NCI-H460 (cell line): ENCODE measurements at regions not wholly inside any gene's neighbourhood (a gene's known extent, or its start where the extent isn't known, plus 50 kb on each side); places are given as distances from the start of the nearest gene placed in this dataset.

Source experiments
- DNase-seq: peaks from one replicate; pipeline ENCODE4 v3.0.0-alpha.2; 2016; ENCODE audit warnings: low read depth; ENCODE audit errors: extremely low read depth

DNA sequence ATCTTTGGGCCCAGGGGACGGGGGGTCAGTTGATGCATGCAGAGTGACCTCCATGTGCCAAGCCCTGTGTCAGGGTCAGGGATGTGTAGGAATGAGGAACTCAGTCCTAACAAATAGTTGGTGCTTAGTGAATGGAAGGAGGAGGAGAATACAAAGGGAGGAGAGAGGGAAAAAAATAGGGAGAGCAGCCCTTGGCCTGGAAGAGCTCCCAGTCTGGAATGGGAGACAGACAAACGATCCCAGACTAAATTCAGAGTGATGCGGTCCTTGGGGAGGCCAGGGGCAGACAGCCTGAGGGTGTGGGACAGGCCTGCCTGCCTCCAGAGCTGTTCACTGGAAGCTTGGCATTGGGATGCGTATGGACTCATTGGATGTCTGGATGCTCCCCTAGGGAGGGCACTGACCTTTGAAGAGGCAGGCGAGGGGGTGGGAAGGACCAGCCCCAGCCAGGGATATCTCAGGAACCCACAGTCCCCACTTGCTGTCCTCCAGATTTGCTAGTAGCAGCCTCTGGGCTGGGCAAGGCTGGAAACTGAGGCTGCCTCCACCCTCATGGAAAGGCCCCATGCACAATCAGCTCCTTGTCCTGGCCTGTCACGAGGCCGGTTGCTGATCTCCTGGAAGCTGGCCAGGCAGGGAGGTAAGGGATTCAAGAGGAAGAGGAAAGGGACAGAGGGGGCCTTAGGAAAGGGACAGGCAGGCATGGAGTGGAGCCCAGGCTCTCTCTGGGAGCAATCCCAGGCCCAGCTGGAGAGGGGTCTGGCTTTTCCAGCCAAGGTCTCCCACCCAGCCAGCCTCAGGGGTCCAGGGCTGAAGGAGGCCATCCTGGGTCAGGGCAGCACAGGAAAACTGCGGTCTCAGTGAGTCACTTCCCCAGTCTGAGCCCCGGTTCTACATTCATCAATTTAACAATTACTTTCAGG lies 69.0 kb upstream of the GGTA1 start:
- no peak for DNase-seq

DNA sequence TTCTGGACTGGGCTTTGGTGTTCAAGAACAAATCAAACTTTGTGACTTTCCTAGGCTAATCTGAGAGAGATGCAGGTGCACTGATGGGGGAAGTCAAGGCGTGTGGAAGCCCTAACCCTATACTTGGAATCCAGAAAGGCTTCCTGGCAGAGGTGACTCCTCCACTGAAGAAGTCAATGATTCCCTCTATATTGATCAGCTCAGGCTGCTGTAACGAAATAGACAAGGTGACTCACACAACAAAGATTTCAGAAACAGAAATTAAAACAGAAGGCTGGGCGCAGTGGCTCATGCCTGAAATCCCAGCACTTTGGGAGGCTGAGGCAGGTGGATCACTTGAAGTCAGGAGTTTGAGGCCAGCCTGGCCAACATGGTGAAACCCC lies 69.6 kb upstream of the GGTA1 start:
- DNase-seq, result no peak

DNA sequence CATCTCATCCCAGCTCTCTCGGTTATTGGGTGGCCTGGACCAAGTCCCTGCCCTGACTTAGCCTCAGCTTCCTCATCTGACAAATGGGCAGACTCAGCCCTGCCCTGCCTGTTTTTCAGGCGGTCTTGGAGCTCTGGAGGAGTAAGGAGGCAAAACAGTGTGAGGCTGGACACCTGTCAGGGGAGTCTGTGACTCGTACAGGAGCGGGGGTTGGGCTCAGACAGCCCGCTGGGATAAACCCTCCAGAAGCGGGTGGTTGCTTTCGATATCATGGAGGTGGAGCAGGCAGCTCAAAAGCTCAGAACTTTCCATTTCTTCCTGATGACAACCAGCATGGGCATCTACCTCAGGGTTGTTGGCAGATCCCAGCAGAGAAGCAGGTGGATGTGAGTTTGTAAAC lies 72.9 kb upstream of the GGTA1 start:
- DNase-seq, result no peak

DNA sequence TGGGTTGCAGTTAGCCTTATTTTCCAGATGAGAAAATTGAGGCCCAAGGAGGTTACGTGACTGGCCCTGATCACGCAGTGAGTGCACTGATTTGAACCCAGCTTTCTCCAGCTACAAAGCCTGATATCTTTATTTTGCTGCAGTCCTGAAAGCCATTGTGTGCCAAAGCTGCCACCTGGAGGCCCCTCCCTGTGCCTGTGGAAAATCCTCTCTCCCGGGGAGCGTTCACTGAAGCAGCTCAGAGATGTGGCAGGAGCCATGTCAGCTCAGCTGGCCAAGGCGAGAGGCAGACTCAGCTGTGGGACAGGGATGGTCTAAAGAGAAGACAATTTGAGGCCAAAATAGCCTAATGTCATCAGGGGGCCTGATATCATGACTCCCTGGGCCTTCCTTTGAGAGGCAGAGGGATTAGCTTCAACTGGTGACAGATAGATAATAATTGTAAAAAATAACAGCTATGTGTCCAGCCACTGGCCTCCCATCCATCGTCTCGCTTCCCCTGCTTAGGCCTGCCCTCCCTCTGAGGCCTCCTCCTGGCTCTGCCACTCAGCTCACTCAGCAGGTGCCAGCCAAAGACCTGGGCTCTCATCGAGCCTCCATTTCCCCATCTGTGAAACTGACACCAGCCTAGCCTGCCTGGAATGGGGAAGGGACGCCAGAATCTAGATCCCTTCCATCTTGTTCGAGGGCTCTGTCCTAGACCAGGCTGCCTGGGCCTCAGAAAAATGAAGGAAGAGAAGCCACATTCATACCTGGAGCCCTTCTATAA lies 74.3 kb upstream of the GGTA1 start:
- no peak for DNase-seq

DNA sequence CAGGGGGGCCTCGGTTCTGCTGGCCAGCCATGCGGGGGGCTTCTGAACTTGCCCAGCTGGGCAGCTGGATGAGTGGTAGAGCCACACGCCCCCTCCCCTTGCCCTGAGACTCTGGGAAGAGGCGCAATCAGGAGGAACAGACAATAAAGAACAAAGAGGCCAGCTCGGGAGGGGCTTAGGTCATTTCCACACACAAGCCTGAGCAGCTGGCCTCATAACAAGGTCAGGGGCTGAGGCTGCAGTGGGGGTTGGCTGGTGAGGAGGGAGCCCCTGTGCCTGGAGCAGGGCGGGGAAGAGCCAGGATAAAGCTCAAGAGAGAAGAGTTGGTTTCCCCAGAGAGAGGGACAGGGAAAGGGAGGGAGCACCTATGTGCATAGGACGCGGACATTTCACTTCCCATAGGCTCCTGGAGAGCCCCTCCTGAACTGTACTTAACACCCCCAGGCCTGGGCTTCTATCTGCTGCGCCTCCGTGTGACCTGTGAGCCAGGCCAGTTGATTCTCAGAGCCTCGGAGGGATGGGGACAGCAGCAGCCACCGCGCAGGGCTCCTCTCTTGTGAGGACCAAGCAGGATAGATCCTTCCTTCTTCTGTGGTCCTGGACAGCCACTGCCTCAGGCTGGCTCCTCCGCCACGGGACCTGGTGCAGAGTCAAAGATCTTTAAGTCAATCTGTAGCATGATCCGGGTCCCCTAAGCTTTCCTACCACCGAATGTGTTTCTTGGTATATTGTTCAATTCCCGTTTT lies 75.3 kb upstream of the GGTA1 start:
- no peak for DNase-seq

DNA sequence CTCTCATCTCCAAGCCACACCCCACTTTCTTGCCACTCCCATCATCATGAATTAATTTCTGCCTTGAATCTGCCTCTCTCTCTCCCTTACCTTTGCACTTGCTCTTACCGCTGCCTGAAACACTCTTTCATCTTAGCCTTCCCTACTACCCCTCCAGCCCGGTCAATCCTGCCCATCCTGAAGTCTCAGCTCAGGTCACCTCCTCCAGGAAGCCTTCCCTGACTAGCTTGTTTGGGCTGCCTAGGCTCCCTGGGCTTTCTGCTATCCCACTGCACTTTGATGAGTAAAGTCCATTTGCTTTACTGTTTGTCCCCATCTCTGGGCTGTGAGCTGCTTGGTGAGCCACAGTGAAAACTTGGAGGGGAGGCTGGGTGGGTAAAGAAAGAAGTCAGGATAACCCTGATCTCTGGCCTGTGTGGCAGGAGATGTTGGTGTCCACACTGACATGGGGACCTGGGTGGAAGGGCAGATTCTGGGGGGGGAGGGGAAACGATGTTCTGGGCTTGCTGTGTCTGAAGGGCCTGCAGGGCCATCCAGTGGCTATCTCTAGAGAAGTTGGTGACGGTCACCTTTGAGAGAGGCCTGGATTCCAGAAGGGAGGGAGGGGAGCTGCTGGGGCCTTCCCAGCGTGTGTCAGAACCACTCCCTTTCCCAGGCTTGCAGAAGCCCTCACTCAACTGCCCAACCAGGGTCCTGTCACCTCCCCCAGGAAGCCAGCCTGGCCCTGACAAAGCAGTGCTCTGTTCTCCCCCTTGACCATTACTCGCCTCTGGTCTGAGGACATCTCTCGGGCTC lies 75.0 kb upstream of the DAB2IP start:
- no peak for DNase-seq

DNA sequence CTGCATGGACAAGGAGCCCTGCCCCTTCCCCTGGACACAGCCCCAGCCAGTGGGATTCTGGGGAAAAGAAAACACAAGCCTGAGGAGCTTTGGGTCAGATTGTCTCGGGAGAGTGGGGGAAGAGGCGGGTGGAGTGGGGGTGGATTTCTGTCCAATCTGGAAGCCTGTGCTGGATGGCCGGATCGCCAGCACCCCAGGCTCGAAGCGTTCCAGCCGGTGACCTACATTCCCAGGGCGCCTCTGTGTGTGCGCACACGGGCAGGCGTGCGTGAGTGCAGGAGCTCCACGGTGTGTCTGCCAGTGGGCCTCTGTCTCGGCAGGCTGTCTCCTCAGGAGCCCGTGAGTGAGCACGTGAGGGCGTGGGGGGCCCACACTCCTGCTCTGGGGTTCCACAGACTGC lies 74.3 kb upstream of the DAB2IP start:
- no peak for DNase-seq

DNA sequence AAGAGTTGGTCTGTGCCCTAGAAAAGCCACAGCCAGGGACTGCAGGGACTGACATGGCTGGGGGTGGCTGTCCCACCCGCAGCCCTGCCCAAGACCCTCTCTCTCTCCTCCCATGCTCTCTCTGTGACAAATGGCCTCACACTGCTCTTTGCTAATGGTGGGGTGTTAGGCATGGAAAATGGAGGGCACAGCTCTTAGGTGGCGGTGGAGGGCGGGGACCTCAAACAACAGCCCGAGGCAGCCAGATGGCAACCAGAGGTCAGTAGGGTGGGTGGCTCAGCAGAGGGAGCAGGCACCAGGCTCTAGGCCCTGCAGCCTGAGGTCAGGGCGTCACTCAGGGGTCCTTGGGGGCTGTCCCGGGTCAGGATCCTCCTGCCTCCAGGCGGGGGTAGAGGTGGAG lies 73.9 kb upstream of the DAB2IP start:
- no peak for DNase-seq

DNA sequence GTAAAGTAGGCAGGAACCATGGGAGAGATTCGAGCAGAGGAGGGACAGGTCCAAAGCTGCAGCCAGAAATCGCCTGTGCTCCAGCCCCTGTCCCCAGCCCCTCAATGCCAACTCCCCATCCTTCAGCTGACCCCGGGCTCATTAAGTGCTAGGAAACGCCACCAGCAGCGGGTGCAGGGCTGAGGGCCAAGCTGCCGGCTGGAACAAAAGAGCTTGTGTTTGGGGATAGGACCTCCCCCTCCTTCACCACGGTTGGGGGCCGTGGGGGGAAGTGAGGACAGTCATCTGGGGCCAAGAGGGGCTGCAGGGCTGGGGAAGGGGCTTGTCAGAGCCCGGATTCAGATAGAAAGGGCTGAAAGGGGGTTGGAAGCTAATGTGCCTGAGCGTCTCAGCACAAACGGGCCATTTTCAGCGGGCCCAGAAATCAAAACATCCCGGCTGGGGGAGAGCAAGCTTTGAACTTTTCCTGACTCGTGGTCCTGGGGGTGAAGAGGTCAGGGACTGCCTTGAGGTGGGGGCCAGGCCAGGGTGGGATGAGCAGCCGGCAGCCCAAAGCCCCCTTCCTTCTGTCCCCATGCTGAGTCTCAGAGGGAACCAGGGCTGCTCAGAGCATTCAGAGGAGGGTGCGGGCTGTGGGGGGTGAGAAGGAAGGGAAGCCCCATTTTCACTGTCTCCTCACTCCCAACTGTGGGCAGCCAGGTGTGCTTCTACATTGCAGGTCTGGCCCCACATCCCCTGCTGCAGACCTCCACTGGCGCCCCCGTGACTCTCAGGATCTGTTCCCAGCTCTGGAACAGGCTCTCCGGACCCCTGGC lies 69.4 kb upstream of the DAB2IP start:
- no peak for DNase-seq

DNA sequence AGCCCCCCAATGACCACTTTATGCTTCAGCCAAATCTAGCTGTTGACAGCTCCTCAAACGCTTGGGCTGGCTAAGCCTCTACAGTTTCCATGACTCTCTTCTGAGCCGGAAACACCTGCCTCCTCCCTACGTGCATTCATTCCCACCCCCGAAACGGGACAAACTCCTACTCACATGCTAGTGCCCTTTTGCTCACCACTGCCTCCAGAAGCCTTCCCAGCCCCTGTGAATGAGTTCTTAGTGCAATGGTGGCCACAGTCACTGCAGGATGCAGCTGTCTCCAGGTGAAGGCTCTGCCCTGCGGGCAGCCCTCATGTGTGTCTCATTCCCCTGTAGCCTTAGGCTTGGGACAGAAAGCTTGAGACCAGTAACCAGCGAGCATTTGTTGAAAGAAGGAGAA lies 68.8 kb upstream of the DAB2IP start:
- DNase-seq, result no peak

DNA sequence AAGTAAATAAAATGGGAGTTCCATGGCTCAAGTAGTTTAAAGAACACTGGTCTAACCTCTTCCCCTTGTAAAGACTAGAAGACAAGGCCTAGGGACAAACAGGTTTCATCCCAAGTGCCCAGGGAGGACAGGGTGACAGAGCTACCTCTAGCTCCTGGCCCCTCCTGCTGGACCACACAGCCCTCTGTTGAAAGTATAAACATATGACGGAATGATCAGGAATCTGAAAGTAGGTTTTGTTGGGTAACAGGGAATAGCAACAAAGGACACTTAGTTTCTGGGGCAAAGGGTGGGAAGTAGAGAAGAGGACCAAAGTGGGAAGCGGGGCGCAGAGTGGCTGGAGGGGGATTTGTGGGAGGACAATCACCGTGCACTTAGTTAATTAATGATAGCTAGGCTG lies 67.0 kb upstream of the DAB2IP start:
- no peak for DNase-seq

DNA sequence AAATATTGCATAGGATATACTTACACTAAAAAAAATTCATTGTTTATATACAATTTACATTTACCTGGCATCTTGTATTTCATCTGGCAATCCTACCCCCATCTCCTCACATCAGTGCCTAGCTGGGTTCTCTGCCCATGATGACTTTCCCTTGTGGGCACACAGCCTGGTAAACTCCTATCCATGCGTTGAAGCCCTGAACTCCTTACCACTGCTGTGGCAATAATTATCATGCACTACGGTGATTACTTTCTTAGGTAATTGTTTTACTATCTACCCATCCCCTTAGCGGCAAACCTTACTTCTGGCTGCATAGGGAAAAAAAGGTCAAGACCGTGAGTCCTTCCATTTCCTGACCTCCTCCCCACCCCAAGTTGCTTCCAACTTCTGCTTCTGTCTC lies 63.6 kb upstream of the DAB2IP start:
- no peak for DNase-seq

DNA sequence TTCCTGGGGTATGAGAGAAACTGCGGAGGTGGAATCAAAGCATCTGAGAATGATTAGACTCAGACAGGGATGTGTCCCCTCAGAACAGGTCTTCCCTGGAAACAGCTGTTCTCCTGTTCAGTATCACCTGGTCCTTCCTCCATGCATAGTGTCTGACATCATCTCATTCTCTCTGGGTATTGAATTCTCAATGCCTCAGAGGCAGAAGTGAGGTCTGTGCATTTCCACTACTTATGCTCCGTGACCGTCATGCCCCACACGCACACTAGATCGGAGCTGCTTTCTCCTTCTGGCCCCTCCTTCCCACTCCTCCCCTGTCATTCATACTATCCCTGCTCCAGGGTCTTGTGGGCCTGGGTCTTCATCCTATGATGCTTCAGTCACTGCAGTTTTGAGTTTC lies 61.4 kb upstream of the DAB2IP start:
- DNase-seq, result no peak

DNA sequence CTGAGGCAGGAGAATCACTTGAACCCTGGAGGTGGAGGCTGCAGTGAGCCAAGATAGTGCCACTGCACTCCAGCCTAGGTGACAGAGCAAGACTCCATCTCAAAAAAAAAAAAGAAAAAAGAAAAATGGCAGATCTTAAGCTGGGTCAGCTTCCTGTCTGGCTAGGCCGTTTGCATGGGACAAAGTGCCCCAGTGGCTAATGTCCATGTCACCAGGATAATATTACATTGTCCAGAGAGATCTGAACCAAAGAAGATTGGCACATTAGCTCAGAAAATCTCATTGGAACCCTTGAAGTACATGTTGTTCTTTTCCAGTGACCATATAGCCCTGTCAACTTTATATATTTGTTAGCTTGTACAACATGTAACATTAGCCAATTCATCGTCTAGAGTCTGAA lies 59.2 kb upstream of the DAB2IP start:
- DNase-seq, result no peak

DNA sequence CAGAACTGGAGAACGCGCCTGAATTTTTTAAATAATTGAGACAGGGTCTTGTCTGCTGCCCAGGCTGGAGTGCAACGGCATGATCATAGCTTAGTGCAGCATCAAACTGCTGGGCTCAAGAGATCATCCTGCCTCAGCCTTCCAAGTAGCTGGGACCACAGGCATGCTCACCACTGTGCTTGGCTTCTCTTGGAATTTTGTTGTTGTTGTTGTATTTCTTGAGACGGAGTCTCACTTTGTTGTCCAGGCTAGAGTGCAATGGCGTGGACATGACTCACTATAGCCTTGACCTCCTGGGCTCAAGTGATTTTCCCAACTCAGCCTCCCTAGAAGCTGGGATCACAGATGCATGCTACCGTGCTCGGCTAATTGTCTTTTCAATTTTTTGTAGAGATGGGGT lies 58.4 kb upstream of the DAB2IP start:
- DNase-seq, result no peak

DNA sequence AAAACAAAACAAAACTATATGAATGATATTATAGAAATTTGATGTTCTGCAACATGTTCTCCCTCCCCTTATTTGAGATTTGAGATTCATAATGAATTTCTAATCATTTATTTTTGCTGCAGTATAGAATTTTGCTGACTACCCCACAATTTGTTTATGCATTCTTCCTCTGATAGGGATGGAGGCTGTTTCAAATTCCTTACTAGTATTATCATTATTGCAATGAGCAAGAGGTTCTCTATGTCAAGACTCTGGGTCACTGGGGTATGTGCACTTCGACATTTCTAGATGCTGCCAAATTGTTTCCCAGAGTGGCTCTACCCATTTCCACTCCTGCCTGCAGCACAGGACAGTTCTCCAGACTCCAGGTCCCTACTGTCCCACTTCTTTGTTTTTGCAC lies 54.9 kb upstream of the DAB2IP start:
- DNase-seq, result no peak

DNA sequence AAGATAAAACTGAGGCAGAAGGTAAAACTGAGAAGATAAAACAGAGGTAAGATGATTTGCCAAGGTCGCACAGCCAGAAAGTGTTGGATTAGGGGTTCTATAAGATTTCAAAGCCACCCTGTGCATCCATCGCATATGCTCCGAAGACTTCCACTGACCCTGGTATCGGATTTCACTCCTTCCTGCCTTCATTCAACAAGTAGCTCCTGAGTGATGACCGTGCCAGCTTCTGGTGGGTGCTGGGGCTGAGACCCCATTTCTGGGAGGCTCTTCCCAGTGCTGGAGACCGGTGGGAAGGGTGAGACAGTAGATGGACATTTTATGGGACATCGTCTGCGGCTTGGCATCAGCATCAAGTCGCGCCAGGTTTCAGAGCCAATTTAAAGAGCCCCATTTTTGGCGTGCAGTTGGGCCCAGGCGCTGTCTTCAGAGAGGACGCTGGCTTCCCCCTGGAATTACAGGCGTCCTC lies 53.7 kb upstream of the DAB2IP start:
- DNase-seq, result no peak

DNA sequence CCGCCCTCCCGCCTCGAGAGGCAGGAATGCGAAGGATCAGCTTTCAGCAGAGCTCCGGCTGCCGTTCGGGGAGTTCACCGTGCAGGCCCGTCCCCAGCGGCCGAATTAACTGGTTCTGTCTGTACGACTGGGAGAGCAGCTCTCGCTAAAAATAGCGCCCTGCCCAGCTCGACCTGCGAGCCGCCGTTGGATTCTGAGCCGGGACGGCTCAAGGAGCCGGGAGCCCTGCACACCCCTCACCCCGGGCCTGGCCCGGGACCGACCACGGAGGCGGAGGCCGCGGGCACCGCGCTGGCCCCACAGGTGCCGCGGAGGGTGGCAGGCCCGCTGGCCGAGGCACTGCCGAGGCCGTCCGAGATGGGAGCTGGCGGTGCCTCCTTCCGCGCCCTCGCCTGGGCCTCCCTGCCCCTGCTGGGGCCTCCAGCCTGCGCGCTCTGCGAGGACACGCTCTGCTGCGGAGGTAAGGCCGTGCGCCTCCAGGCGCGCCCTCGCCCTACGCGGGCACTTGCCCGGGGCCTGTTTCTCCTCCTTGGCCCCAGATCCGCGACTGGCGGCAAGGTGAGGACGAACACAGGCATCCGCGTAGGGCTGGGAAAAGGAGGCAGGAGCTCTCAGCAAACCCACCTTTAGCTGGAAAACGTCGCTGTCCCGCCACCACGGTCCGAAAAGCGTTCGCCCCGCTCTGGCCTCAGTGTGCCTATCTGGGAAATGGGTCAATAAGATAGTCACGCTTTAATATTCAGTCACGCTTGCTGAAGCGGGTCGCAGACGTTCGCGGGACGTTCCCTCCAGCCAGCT lies 53.1 kb upstream of the DAB2IP start:
- DNase-seq, result no peak
